HG02623 (cell line): ENCODE measurements at regions not wholly inside any gene's neighbourhood (a gene's known extent, or its start where the extent isn't known, plus 50 kb on each side); places are given as distances from the start of the nearest gene placed in this dataset.
"Not testable (repeated sequence)": the region's sequence is repeated elsewhere in the genome, so short reads cannot be mapped to it uniquely, and the experiment has no call there.

Source experiments
- ATAC-seq: cut with Tn5 transposase; IDR thresholded peaks from one replicate; pipeline ENCODE4 v1.9.1; 2021; ENCODE audit warnings: moderate library complexity; ENCODE audit not compliant: unreplicated experiment

GRCh38 chr6:77326029-77326428 lies 137.3 kb downstream of the HTR1B start:
- no peak for ATAC-seq

GRCh38 chr6:77324866-77325265 lies 138.4 kb downstream of the HTR1B start:
- ATAC-seq: no peak

- ATAC-seq: no peak
Observed at GRCh38 chr6:77322604-77323003, 140.7 kb downstream of the HTR1B start.

GRCh38 chr6:77318256-77318655 lies 145.0 kb downstream of the HTR1B start:
- no peak for ATAC-seq

- no peak for ATAC-seq
Observed at GRCh38 chr6:77313595-77313994, 149.7 kb downstream of the HTR1B start.

GRCh38 chr6:77299931-77300330 lies 163.4 kb downstream of the HTR1B start:
- ATAC-seq: no peak

GRCh38 chr6:77298283-77298682 lies 165.0 kb downstream of the HTR1B start:
- no peak for ATAC-seq

- ATAC-seq: no peak
Observed at GRCh38 chr6:77292564-77293546, 170.4 kb downstream of the HTR1B start.

- no peak for ATAC-seq
Observed at GRCh38 chr6:77290798-77291197, 172.5 kb downstream of the HTR1B start.

- no peak for ATAC-seq
Observed at GRCh38 chr6:77286541-77286940, 176.8 kb downstream of the HTR1B start.

GRCh38 chr6:77273929-77274328 lies 189.4 kb downstream of the HTR1B start:
- ATAC-seq: no peak

GRCh38 chr6:77264970-77265369 lies 198.3 kb downstream of the HTR1B start:
- no peak for ATAC-seq

- no peak for ATAC-seq
Observed at GRCh38 chr6:77263003-77263402, 200.3 kb downstream of the HTR1B start.

GRCh38 chr6:77251801-77252200 lies 211.5 kb downstream of the HTR1B start:
- not testable (repeated sequence) for ATAC-seq

- ATAC-seq: no peak
Observed at GRCh38 chr6:77249560-77249959, 213.7 kb downstream of the HTR1B start.

- ATAC-seq: no peak
Observed at GRCh38 chr6:77245026-77245425, 218.3 kb downstream of the HTR1B start.

GRCh38 chr6:77231438-77232305 lies 231.6 kb downstream of the HTR1B start:
- no peak for ATAC-seq

- no peak for ATAC-seq
Observed at GRCh38 chr6:77228279-77228678, 235.0 kb downstream of the HTR1B start.

GRCh38 chr6:77217896-77218295 lies 245.4 kb downstream of the HTR1B start:
- ATAC-seq: no peak

- no peak for ATAC-seq
Observed at GRCh38 chr6:77205936-77206335, 257.4 kb downstream of the HTR1B start.

GRCh38 chr6:77204555-77204954 lies 258.7 kb downstream of the HTR1B start:
- no peak for ATAC-seq

GRCh38 chr6:77183447-77183846 lies 279.8 kb downstream of the HTR1B start:
- no peak for ATAC-seq
